Esophagus squamous epithelium (tissue), 5 donors: ENCODE measurements at regions not wholly inside any gene's neighbourhood (a gene's known extent, or its start where the extent isn't known, plus 50 kb on each side); places are given as distances from the start of the nearest gene placed in this dataset.

Experiments used
- DNase-seq: peaks from one replicate; lab custom pipeline; 2025; lab: John Stamatoyannopoulos, UW
- H3K27ac ChIP-seq, 4 donors: fragments of 200-600 bp; sonication (generic); one replicate each; pipeline ENCODE4 v1.5.1; 2016 to 2019; ENCODE audit warnings: mild to moderate bottlenecking in 1 of 4
- H3K27me3 ChIP-seq, 4 donors: fragments of 200-600 bp; sonication (generic); 1 replicate in 3 of 4; 2 replicates in 1 of 4; pipeline versions ENCODE4 v1.5.1 to v1.6.0; 2017 to 2021; ENCODE audit warnings: antibody characterized with exemption in 1 of 4
- H3K36me3 ChIP-seq, 3 donors: fragments of 200-600 bp; sonication (generic); one replicate each; pipeline ENCODE4 v1.5.1; 2016 to 2019
- H3K4me1 ChIP-seq, 3 donors: fragments of 200-600 bp; sonication (generic); one replicate each; pipeline ENCODE4 v1.5.1; 2017 to 2019
- H3K4me3 ChIP-seq, 4 donors: fragments of 200-600 bp; sonication (generic); 1 replicate in 3 of 4; 2 replicates in 1 of 4; pipeline ENCODE4 v1.5.1; 2016 to 2019; ENCODE audit warnings: mild to moderate bottlenecking in 2 of 4, moderate library complexity in 1 of 4
- H3K9me3 ChIP-seq, 3 donors: fragments of 200-600 bp; sonication (generic); one replicate each; pipeline ENCODE4 v1.5.1; 2016 to 2019
- CTCF ChIP-seq, 6 experiments: fragments of 450-650 bp in 4 of 6; fragments of 200-600 bp in 2 of 6; sonication (generic) in 2 of 6; IDR thresholded peaks; one replicate each; pipeline ENCODE4 v1.5.1; 2016 to 2019; ENCODE audit warnings: antibody characterized with exemption in 6 of 6, mild to moderate bottlenecking in 4 of 6, moderate library complexity in 4 of 6
- POLR2A ChIP-seq, 4 donors: fragments of 450-650 bp; IDR thresholded peaks; one replicate each; pipeline ENCODE4 v1.6.1; 2017; ENCODE audit warnings: antibody characterized with exemption in 4 of 4, mild to moderate bottlenecking in 4 of 4, moderate library complexity in 3 of 4
- WGBS, 2 donors: methylation state at CpG; one replicate each; pipeline ENCODE4 v1.1.5; 2018; 5-methylcytosine and 5-hydroxymethylcytosine counted together
- intact Hi-C: fragments of 100-400 bp; cut with DNase I; formaldehyde crosslinking; loops from one replicate; pipeline ENCODE4 v1.15.0; 2022
- donor health status: DM: yes; HTN: yes; CAD: no.

- no peaks in the 10 kb centered on the region for H3K9me3 ChIP-seq
- intact Hi-C loops, result no loop called here
- H3K4me1 ChIP-seq, result peaks cover 0 to 16% (median 6%) of the 10 kb centered on the region in 3 donors
- no peak overlapping the region for H3K27ac ChIP-seq
- H3K27me3 ChIP-seq, result no peaks in the 10 kb centered on the region
- DNase-seq, result no peak
- 72 to 87% methylated on average over 2 of the region's 2 CpGs for WGBS, 2 donors
- no peak overlapping the region for H3K4me3 ChIP-seq
- TF ChIP-seq POLR2A (IDR thresholded peaks at IDR 0.05) (no peak), CTCF (IDR thresholded peaks at IDR 0.05) (no peak)
- H3K36me3 ChIP-seq, result no peaks in the 10 kb centered on the region
These were observed 133.3 kb downstream of the MPP7 start for GRCh38 chr10:28169525-28169924.

GRCh38 chr10:28160866-28161405 lies 141.9 kb downstream of the MPP7 start:
- H3K4me1 ChIP-seq, result no peaks in the 10 kb centered on the region
- H3K36me3 ChIP-seq, result peaks cover 0 to 5% (median 0%) of the 10 kb centered on the region in 3 donors
- no peak overlapping the region for H3K4me3 ChIP-seq
- no peaks in the 10 kb centered on the region for H3K9me3 ChIP-seq
- 59 to 66% methylated on average over 6 of the region's 6 CpGs for WGBS, 2 donors
- no peak overlapping the region for H3K27ac ChIP-seq
- intact Hi-C loops, result no loop called here
- DNase-seq, result no peak
- TF ChIP-seq POLR2A (IDR thresholded peaks at IDR 0.05) (no peak), CTCF (IDR thresholded peaks at IDR 0.05) (no peak)
- H3K27me3 ChIP-seq, result no peaks in the 10 kb centered on the region

- intact Hi-C loops, result no loop called here
- H3K36me3 ChIP-seq, result peaks cover 0 to 1% (median 0%) of the 10 kb centered on the region in 3 donors
- TF ChIP-seq POLR2A (IDR thresholded peaks at IDR 0.05) (no peak), CTCF (IDR thresholded peaks at IDR 0.05) (no peak)
- no peaks in the 10 kb centered on the region for H3K27me3 ChIP-seq
- no peaks in the 10 kb centered on the region for H3K4me1 ChIP-seq
- DNase-seq, result no peak
- no peaks in the 10 kb centered on the region for H3K9me3 ChIP-seq
- no peak overlapping the region for H3K27ac ChIP-seq
- no peak overlapping the region for H3K4me3 ChIP-seq
These were observed 145.5 kb downstream of the MPP7 start for GRCh38 chr10:28157379-28157778.

- H3K27ac ChIP-seq, result no peak overlapping the region
- no peak for DNase-seq
- intact Hi-C loops, result no loop called here
- no peak overlapping the region for H3K4me3 ChIP-seq
- no peaks in the 10 kb centered on the region for H3K9me3 ChIP-seq
- H3K27me3 ChIP-seq, result no peaks in the 10 kb centered on the region
- no peaks in the 10 kb centered on the region for H3K36me3 ChIP-seq
- H3K4me1 ChIP-seq, result no peaks in the 10 kb centered on the region
- TF ChIP-seq CTCF (IDR thresholded peaks at IDR 0.05) (no peak), POLR2A (IDR thresholded peaks at IDR 0.05) (no peak)
- WGBS, 2 donors, result 58 to 71% methylated on average over 1 of the region's 1 CpG
These were observed 147.1 kb downstream of the MPP7 start for GRCh38 chr10:28155726-28156125.

- DNase-seq, result no peak
- Histone ChIP-seq H3K27ac (no peak overlapping the region), H3K4me3 (no peak overlapping the region), H3K4me1 (no peaks in the 10 kb centered on the region), H3K27me3 (no peaks in the 10 kb centered on the region), H3K9me3 (no peaks in the 10 kb centered on the region), H3K36me3 (peaks cover 0 to 28% (median 0%) of the 10 kb centered on the region in 3 donors)
- intact Hi-C loops, result no loop called here
- TF ChIP-seq CTCF (IDR thresholded peaks at IDR 0.05) (no peak), POLR2A (IDR thresholded peaks at IDR 0.05) (no peak)
- WGBS, 2 donors, result 93 to 98% methylated on average over 3 of the region's 3 CpGs
These were observed 151.2 kb downstream of the MPP7 start for GRCh38 chr10:28151636-28152035.
